Endothelial cell of umbilical vein (primary cell): ENCODE measurements at regions not wholly inside any gene's neighbourhood (a gene's known extent, or its start where the extent isn't known, plus 50 kb on each side); places are given as distances from the start of the nearest gene placed in this dataset.

ENCODE experiments used
- BruUV-seq: library from RNA; stranded (reverse); fragments of 400-500 nt; replicated peaks from 2 replicates; lab custom pipeline; 2021; lab: Mats Ljungman, UMichigan
- CTCF ChIA-PET: fragments of 300-600, 350-600 bp; sonication (Branson Sonifier 250); formaldehyde crosslinking; loops from one replicate; lab custom pipeline; 2021; ENCODE audit warnings: antibody characterized with exemption, inconsistent platforms; lab: Charles Lee
- POLR2A ChIA-PET: fragments of 300-600, 350-600 bp; sonication (Branson Sonifier 250); formaldehyde crosslinking; loops from one replicate; lab custom pipeline; 2021; ENCODE audit warnings: antibody characterized with exemption, inconsistent platforms; lab: Charles Lee
- DNase-seq: peaks from one replicate; pipeline ENCODE4 v3.0.0-alpha.2; 2011; ENCODE audit warnings: low read depth, low spot score
- FAIRE-seq: peaks from 2 replicates; lab custom pipeline; 2011; peaks lifted over from hg19 to GRCh38; lab: Jason Lieb, UNC
- H2AFZ ChIP-seq: 2 replicates; pipeline ENCODE4 v1.6.0; 2012; ENCODE audit warnings: low read depth, low read length, control low read depth, inconsistent platforms
- H3K27ac ChIP-seq: 2 replicates; pipeline ENCODE4 v1.5.1; 2011; ENCODE audit warnings: low read depth, mild to moderate bottlenecking, control low read depth, low read length, moderate library complexity; ENCODE audit not compliant: insufficient read depth
- H3K27me3 ChIP-seq, 2 experiments: 2 replicates each; pipeline versions ENCODE4 v1.6.0 to v1.6.1; 2011; ENCODE audit warnings: low read length in 2 of 2, mixed read lengths in 1 of 2; ENCODE audit not compliant: control insufficient read depth in 2 of 2, insufficient read depth in 2 of 2
- H3K36me3 ChIP-seq, 2 experiments: 2 replicates in 1 of 2; 3 replicates in 1 of 2; pipeline ENCODE4 v1.5.1; 2011; ENCODE audit warnings: low read length in 2 of 2, mild to moderate bottlenecking in 1 of 2, moderate library complexity in 1 of 2; ENCODE audit not compliant: control insufficient read depth in 2 of 2, insufficient read depth in 2 of 2; ENCODE audit errors: extremely low read depth in 1 of 2
- H3K4me1 ChIP-seq: 3 replicates; pipeline ENCODE4 v1.5.1; 2011; ENCODE audit warnings: mild to moderate bottlenecking, low read length; ENCODE audit not compliant: control insufficient read depth, insufficient read depth; ENCODE audit errors: extremely low read depth
- H3K4me2 ChIP-seq: 2 replicates; pipeline ENCODE4 v1.6.1; 2011; ENCODE audit warnings: low read length, control low read depth, mixed read lengths; ENCODE audit not compliant: insufficient read depth
- H3K4me3 ChIP-seq, 3 experiments: fragments of 200-600 bp in 1 of 3; sonication (generic), shearing (Covaris generic) in 1 of 3; replicated peaks in 1 of 3; 2 replicates each; pipeline ENCODE4 v1.5.1; 2011 to 2016; ENCODE audit warnings: control low read depth in 3 of 3, low read length in 3 of 3, mild to moderate bottlenecking in 2 of 3, inconsistent platforms in 1 of 3, low read depth in 1 of 3, moderate library complexity in 1 of 3; ENCODE audit not compliant: insufficient read depth in 1 of 3
- H3K79me2 ChIP-seq: 2 replicates; pipeline ENCODE4 v1.6.0; 2012; ENCODE audit warnings: low read length, inconsistent platforms; ENCODE audit not compliant: control insufficient read depth, insufficient read depth
- H3K9ac ChIP-seq: replicated peaks from 2 replicates; pipeline ENCODE3; 2011; ENCODE audit warnings: low read length, control low read depth; ENCODE audit not compliant: insufficient read depth; ENCODE audit errors: extremely low read depth
- H3K9me1 ChIP-seq: replicated peaks from 3 replicates; pipeline ENCODE4 v1.6.0; 2011; ENCODE audit warnings: mild to moderate bottlenecking, low read length; ENCODE audit not compliant: control insufficient read depth, insufficient read depth; ENCODE audit errors: extremely low read depth
- H3K9me3 ChIP-seq: replicated peaks from 2 replicates; pipeline ENCODE4 v1.5.1; 2012; ENCODE audit warnings: low read length, inconsistent platforms; ENCODE audit not compliant: control insufficient read depth, insufficient read depth
- H4K20me1 ChIP-seq: replicated peaks from 2 replicates; pipeline ENCODE3; 2011; ENCODE audit warnings: mild to moderate bottlenecking, low read length; ENCODE audit not compliant: control insufficient read depth, insufficient read depth; ENCODE audit errors: extremely low read depth
- FOS ChIP-seq: IDR thresholded peaks from 2 replicates; pipeline ENCODE4 v1.6.1; 2011; ENCODE audit warnings: mild to moderate bottlenecking, low read length, moderate library complexity, borderline replicate concordance; ENCODE audit not compliant: insufficient read depth
- POLR2A ChIP-seq: IDR thresholded peaks from 2 replicates; pipeline ENCODE4 v1.6.1; 2012; ENCODE audit warnings: low read depth, mild to moderate bottlenecking, control low read depth, low read length
- dilution Hi-C: fragments of 300-500 bp; cut with MboI; formaldehyde crosslinking; loops from one replicate; pipeline ENCODE4 v1.15.0; 2019; ENCODE audit warnings: low sequenced_read_pairs; ENCODE audit not compliant: extremely low pct_ligation_motif_present
- intact Hi-C: fragments of 100-400 bp; cut with micrococcal nuclease; formaldehyde crosslinking; loops from one replicate; pipeline ENCODE4 v1.10.0; 2022
- TF ChIP-seq, protein P1 (sequence below): IDR thresholded peaks from 2 replicates; pipeline ENCODE4 v1.6.1; 2011; ENCODE audit not compliant: insufficient read depth, insufficient read length

DNA sequence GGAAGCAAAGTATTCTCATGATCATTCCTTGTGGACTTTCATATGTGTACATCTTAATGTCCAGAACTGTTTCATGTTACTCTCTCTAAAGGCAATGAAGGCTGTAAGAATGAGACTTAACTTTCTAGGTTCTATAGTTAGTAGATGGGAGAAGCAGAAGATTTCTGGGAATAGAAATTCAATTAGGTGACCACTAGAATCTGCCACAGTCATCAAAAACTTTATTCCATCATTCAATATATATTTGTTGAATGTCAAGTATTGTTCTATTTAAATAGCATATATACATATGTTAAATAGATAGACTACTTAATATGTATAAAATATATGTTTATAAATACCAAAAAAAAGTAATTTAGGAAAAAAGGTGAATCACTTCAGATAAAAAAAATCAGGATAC is 972.9 kb downstream of the SLC6A15 start:
- Histone ChIP-seq H3K4me2 (no peak overlapping the region), H3K4me3 (no peak overlapping the region), H3K9me3 (no peaks in the 10 kb centered on the region), H2AFZ (no peak overlapping the region), H3K4me1 (no peaks in the 10 kb centered on the region), H3K79me2 (no peaks in the 10 kb centered on the region), H3K36me3 (no peaks in the 10 kb centered on the region), H3K27ac (no peak overlapping the region), H3K27me3 (no peaks in the 10 kb centered on the region), H3K9me1 (no peaks in the 10 kb centered on the region), H3K9ac (no peak overlapping the region), H4K20me1 (no peaks in the 10 kb centered on the region)
- FAIRE-seq (no peak), DNase-seq (no peak)
- BruUV-seq, result no TSS peak
- ChIA-PET CTCF (interaction anchor here (1.1 kb wide), 1 partner anchor 12 kb away, joined by 3 read pairs; no protein-coding TSS in a partner anchor), POLR2A (no interaction called here)
- TF ChIP-seq, protein P1, sequence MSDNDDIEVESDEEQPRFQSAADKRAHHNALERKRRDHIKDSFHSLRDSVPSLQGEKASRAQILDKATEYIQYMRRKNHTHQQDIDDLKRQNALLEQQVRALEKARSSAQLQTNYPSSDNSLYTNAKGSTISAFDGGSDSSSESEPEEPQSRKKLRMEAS, result no peak
- TF ChIP-seq POLR2A, result no peak
- intact Hi-C loops, result no loop called here
- dilution Hi-C loops, result no loop called here

DNA sequence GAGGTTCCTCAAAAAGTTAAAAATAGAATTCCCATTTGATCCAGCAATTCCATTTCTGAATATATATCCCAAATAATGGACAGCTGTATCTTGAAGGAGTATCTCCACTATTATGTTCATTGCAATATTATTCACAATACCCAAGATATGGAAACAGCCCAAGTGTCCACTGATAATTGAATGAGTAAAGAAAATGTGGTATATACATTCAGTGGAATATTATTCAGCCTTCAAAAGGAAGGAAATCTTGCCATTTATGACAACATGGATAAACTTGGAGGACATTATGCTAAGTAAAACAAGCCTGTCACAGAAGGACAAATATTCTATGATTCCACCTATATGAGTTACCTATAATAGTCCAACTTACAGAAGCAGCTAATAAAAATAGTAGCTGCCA is 979.0 kb downstream of the SLC6A15 start:
- no peaks in the 10 kb centered on the region for H4K20me1 ChIP-seq
- ChIA-PET CTCF (no interaction called here), POLR2A (no interaction called here)
- no peak overlapping the region for H2AFZ ChIP-seq
- no peak overlapping the region for H3K4me3 ChIP-seq
- DNase-seq, result no peak
- H3K27ac ChIP-seq, result no peak overlapping the region
- H3K27me3 ChIP-seq, result no peaks in the 10 kb centered on the region
- no peaks in the 10 kb centered on the region for H3K9me1 ChIP-seq
- no TSS peak for BruUV-seq
- H3K36me3 ChIP-seq, result no peaks in the 10 kb centered on the region
- no peaks in the 10 kb centered on the region for H3K9me3 ChIP-seq
- H3K4me2 ChIP-seq, result no peak overlapping the region
- H3K4me1 ChIP-seq, result no peaks in the 10 kb centered on the region
- intact Hi-C loops (no loop called here), dilution Hi-C loops (no loop called here)
- no peak for TF ChIP-seq POLR2A
- TF ChIP-seq FOS, result no peak
- TF ChIP-seq, protein P1, result no peak
- FAIRE-seq, result no peak
- no peak overlapping the region for H3K9ac ChIP-seq
- H3K79me2 ChIP-seq, result no peaks in the 10 kb centered on the region
